GM12878 (cell line): ENCODE measurements at regions not wholly inside any gene's neighbourhood (a gene's known extent, or its start where the extent isn't known, plus 50 kb on each side); places are given as distances from the start of the nearest gene placed in this dataset.

ENCODE experiments used
- ATAC-seq: fragments of 200-7000 bp; cut with Tn5 transposase; 3 replicates; pipeline ENCODE4 v1.9.1; 2020; ENCODE audit warnings: mild to moderate bottlenecking, moderate library complexity
- BruUV-seq: library from RNA; stranded (reverse); fragments of 400-500 nt; replicated peaks from 2 replicates; lab custom pipeline; 2021; lab: Mats Ljungman, UMichigan
- CTCF ChIA-PET: fragments of 300-600 bp; sonication (Branson Sonifier 250); formaldehyde crosslinking; extraction: SDS; loops from one replicate; lab custom pipeline; 2021; ENCODE audit warnings: inconsistent platforms; lab: Yijun Ruan, JAX
- POLR2A ChIA-PET: fragments of 350-600 bp; formaldehyde crosslinking; extraction: SDS; loops from one replicate; lab custom pipeline; 2021; ENCODE audit warnings: inconsistent platforms; lab: Charles Lee
- RAD21 ChIA-PET: fragments of 300-600 bp; sonication (Branson Sonifier 250); formaldehyde crosslinking; loops from one replicate; lab custom pipeline; 2023; ENCODE audit warnings: antibody characterized with exemption; ENCODE audit not compliant: unreplicated experiment; lab: Charles Lee
- SMC1A ChIA-PET: fragments of 300-600 bp; sonication (Branson Sonifier 250); formaldehyde crosslinking; loops from one replicate; lab custom pipeline; 2023; ENCODE audit not compliant: unreplicated experiment, uncharacterized antibody; lab: Charles Lee
- DNase-seq: peaks from one replicate; pipeline ENCODE4 v3.0.0-alpha.2; 2011; ENCODE audit warnings: low read depth, low spot score
- FAIRE-seq: peaks from 3 replicates; lab custom pipeline; 2011; peaks lifted over from hg19 to GRCh38; lab: Jason Lieb, UNC
- H2AFZ ChIP-seq: 2 replicates; pipeline ENCODE4 v1.6.0; 2011; ENCODE audit warnings: low read depth, low read length, control low read depth; ENCODE audit not compliant: control insufficient read depth
- H3K27ac ChIP-seq: 2 replicates; pipeline ENCODE4 v1.5.1; 2011; ENCODE audit warnings: control low read depth; ENCODE audit not compliant: control insufficient read depth, insufficient read depth
- H3K27me3 ChIP-seq, 2 experiments: replicated peaks in 1 of 2; 2 replicates each; pipeline versions ENCODE4 v1.6.0 to v1.6.1; 2011; ENCODE audit warnings: low read length in 1 of 2; ENCODE audit not compliant: control insufficient read depth in 2 of 2, insufficient read depth in 2 of 2
- H3K36me3 ChIP-seq, 2 experiments: 2 replicates each; pipeline ENCODE4 v1.5.1; 2011; ENCODE audit warnings: low read length in 1 of 2; ENCODE audit not compliant: control insufficient read depth in 2 of 2, insufficient read depth in 2 of 2
- H3K4me1 ChIP-seq: 2 replicates; pipeline ENCODE4 v1.6.1; 2011; ENCODE audit warnings: mild to moderate bottlenecking, low read length, moderate library complexity, mixed read lengths; ENCODE audit not compliant: control insufficient read depth, insufficient read depth
- H3K4me2 ChIP-seq: 2 replicates; pipeline ENCODE4 v1.6.0; 2011; ENCODE audit warnings: control low read depth; ENCODE audit not compliant: control insufficient read depth, insufficient read depth
- H3K4me3 ChIP-seq: fragments of 200-600 bp; sonication (generic); 2 replicates; pipeline ENCODE4 v1.5.1; 2016
- H3K79me2 ChIP-seq: 2 replicates; pipeline ENCODE4 v1.6.0; 2011; ENCODE audit warnings: low read length; ENCODE audit not compliant: control insufficient read depth, insufficient read depth
- H3K9ac ChIP-seq: 2 replicates; pipeline ENCODE4 v1.8.0; 2011; ENCODE audit warnings: low read length, control low read depth, mixed read lengths; ENCODE audit not compliant: control insufficient read depth, insufficient read depth
- H3K9me3 ChIP-seq: replicated peaks from 3 replicates; pipeline ENCODE4 v1.5.1; 2011; ENCODE audit warnings: mild to moderate bottlenecking, low read length; ENCODE audit not compliant: control insufficient read depth, insufficient read depth
- H4K20me1 ChIP-seq: 2 replicates; pipeline ENCODE4 v1.6.0; 2011; ENCODE audit not compliant: control insufficient read depth, insufficient read depth
- ATF7 ChIP-seq: fragments of 450-650 bp; IDR thresholded peaks from 2 replicates; pipeline ENCODE4 v1.6.1; 2016; ENCODE audit warnings: low read depth, mild to moderate bottlenecking
- BCL11A ChIP-seq: IDR thresholded peaks from 2 replicates; pipeline ENCODE4 v1.6.1; 2011; ENCODE audit warnings: low read depth, low read length
- GABPA ChIP-seq: IDR thresholded peaks from 2 replicates; pipeline ENCODE4 v1.6.1; 2014; ENCODE audit warnings: antibody characterized with exemption, low read depth, mild to moderate bottlenecking, inconsistent platforms
- HCFC1 ChIP-seq: fragments of 150-350 bp; IDR thresholded peaks from 2 replicates; pipeline ENCODE4 v1.6.1; 2014; ENCODE audit warnings: low read length
- IKZF1 ChIP-seq: fragments of 450-650 bp; conservative IDR thresholded peaks from 2 replicates; pipeline ENCODE4 v1.6.1; 2017; ENCODE audit warnings: antibody characterized with exemption, mild to moderate bottlenecking
- JUND ChIP-seq: IDR thresholded peaks from 2 replicates; pipeline ENCODE4 v1.6.1; 2012; ENCODE audit warnings: low read depth, mild to moderate bottlenecking, low read length, improper control_type of control experiment, moderate library complexity
- PAX5 ChIP-seq: IDR thresholded peaks from 2 replicates; pipeline ENCODE4 v1.6.1; 2011; ENCODE audit warnings: low read depth, low read length, borderline replicate concordance
- RAD21 ChIP-seq: IDR thresholded peaks from 2 replicates; pipeline ENCODE4 v1.6.1; 2011; ENCODE audit warnings: mild to moderate bottlenecking, low read depth, low read length, moderate library complexity; ENCODE audit not compliant: insufficient read depth
- SMC3 ChIP-seq: IDR thresholded peaks from 2 replicates; pipeline ENCODE4 v1.6.1; 2011; ENCODE audit warnings: low read length, improper control_type of control experiment, borderline replicate concordance
- TCF3 ChIP-seq: IDR thresholded peaks from 2 replicates; pipeline ENCODE4 v1.6.1; 2012; ENCODE audit warnings: low read depth, mild to moderate bottlenecking, low read length, borderline replicate concordance; ENCODE audit not compliant: insufficient read depth
- ZSCAN29 ChIP-seq: fragments of 450-650 bp; IDR thresholded peaks from 2 replicates; pipeline ENCODE4 v1.6.1; 2017; ENCODE audit warnings: mild to moderate bottlenecking, moderate library complexity
- WGBS: methylation state at CpG from one replicate; pipeline ENCODE4 v1.1.6; 2016; ENCODE audit warnings: low lambda C conversion rate; ENCODE audit not compliant: insufficient replicate concordance, insufficient coverage; ENCODE audit errors: missing lambda C conversion rate; 5-methylcytosine and 5-hydroxymethylcytosine counted together
- in situ Hi-C: fragments of 300-500 bp; cut with MboI; formaldehyde crosslinking; loops from 9 replicates; pipeline ENCODE4 v1.14.3; 2018; ENCODE audit warnings: mixed read lengths
- intact Hi-C: fragments of 100-400 bp; cut with micrococcal nuclease; formaldehyde crosslinking; loops from one replicate; pipeline ENCODE4 v1.14.2; 2022; ENCODE audit not compliant: unreplicated experiment
- TF ChIP-seq, protein P1 (sequence below): fragments of 450-650 bp; IDR thresholded peaks from 2 replicates; pipeline ENCODE4 v1.6.1; 2017; ENCODE audit warnings: mild to moderate bottlenecking, moderate library complexity
- TF ChIP-seq, protein P2 (sequence below): fragments of 450-650 bp; IDR thresholded peaks from 2 replicates; pipeline ENCODE4 v1.6.1; 2017; ENCODE audit warnings: mild to moderate bottlenecking
- TF ChIP-seq, protein P3 (sequence below): IDR thresholded peaks from 2 replicates; pipeline ENCODE4 v1.6.1; 2012; ENCODE audit warnings: improper control_type of control experiment, low read depth, low read length; ENCODE audit not compliant: insufficient replicate concordance
- TF ChIP-seq, protein P4 (sequence below): IDR thresholded peaks from 2 replicates; pipeline ENCODE4 v1.6.1; 2012; ENCODE audit warnings: low read depth, low read length, improper control_type of control experiment

DNA sequence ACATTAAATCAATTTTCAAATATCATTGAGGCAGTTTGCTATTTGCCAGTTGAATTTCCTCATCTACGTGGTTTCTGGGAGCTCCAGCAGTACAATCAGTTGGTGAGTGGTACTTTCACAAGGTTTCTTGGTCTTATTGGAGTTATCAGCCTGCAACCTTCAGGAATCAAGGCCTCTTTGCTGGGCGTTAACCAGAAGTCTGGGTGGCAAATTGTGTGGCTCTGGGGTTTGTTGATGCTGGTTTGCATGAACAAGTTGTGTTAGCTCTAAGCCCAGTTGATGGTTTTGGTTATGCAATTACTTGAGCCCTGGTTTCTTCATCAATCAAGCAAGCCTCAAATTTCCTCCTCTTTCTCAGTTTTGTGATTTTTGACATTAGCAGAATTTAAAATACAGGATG lies 152.9 kb upstream of the ANKRD55 start:
- Histone ChIP-seq H3K36me3 (no peaks in the 10 kb centered on the region), H3K27ac (no peak overlapping the region), H3K4me1 (no peaks in the 10 kb centered on the region), H3K27me3 (0 out of 4 replicates have a peak, but pooled peaks cover 0 to 2% of the 10 kb centered on the region in 2 experiments), H3K4me2 (no peak overlapping the region), H4K20me1 (no peaks in the 10 kb centered on the region), H3K9ac (no peak overlapping the region), H3K79me2 (no peaks in the 10 kb centered on the region), H3K4me3 (no peak overlapping the region), H3K9me3 (no peaks in the 10 kb centered on the region), H2AFZ (no peak overlapping the region)
- 5% methylated on average over 2 of the region's 2 CpGs for WGBS
- ChIA-PET SMC1A (interaction anchor here (1.1 to 1.5 kb wide), 2 partner anchors 22 to 26 kb away, joined by 3 to 7 read pairs; no protein-coding TSS in a partner anchor), RAD21 (no interaction called here), CTCF (no interaction called here), POLR2A (no interaction called here)
- in situ Hi-C loops (no loop called here), intact Hi-C loops (no loop called here)
- TF ChIP-seq PAX5: no peak
- TF ChIP-seq, protein P1, sequence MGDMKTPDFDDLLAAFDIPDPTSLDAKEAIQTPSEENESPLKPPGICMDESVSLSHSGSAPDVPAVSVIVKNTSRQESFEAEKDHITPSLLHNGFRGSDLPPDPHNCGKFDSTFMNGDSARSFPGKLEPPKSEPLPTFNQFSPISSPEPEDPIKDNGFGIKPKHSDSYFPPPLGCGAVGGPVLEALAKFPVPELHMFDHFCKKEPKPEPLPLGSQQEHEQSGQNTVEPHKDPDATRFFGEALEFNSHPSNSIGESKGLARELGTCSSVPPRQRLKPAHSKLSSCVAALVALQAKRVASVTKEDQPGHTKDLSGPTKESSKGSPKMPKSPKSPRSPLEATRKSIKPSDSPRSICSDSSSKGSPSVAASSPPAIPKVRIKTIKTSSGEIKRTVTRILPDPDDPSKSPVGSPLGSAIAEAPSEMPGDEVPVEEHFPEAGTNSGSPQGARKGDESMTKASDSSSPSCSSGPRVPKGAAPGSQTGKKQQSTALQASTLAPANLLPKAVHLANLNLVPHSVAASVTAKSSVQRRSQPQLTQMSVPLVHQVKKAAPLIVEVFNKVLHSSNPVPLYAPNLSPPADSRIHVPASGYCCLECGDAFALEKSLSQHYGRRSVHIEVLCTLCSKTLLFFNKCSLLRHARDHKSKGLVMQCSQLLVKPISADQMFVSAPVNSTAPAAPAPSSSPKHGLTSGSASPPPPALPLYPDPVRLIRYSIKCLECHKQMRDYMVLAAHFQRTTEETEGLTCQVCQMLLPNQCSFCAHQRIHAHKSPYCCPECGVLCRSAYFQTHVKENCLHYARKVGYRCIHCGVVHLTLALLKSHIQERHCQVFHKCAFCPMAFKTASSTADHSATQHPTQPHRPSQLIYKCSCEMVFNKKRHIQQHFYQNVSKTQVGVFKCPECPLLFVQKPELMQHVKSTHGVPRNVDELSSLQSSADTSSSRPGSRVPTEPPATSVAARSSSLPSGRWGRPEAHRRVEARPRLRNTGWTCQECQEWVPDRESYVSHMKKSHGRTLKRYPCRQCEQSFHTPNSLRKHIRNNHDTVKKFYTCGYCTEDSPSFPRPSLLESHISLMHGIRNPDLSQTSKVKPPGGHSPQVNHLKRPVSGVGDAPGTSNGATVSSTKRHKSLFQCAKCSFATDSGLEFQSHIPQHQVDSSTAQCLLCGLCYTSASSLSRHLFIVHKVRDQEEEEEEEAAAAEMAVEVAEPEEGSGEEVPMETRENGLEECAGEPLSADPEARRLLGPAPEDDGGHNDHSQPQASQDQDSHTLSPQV: no peak
- TF ChIP-seq HCFC1: no peak
- no peak for TF ChIP-seq ZSCAN29
- no peak for TF ChIP-seq SMC3
- no peak for TF ChIP-seq TCF3
- TF ChIP-seq, protein P2, sequence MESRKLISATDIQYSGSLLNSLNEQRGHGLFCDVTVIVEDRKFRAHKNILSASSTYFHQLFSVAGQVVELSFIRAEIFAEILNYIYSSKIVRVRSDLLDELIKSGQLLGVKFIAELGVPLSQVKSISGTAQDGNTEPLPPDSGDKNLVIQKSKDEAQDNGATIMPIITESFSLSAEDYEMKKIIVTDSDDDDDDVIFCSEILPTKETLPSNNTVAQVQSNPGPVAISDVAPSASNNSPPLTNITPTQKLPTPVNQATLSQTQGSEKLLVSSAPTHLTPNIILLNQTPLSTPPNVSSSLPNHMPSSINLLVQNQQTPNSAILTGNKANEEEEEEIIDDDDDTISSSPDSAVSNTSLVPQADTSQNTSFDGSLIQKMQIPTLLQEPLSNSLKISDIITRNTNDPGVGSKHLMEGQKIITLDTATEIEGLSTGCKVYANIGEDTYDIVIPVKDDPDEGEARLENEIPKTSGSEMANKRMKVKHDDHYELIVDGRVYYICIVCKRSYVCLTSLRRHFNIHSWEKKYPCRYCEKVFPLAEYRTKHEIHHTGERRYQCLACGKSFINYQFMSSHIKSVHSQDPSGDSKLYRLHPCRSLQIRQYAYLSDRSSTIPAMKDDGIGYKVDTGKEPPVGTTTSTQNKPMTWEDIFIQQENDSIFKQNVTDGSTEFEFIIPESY: no peak
- no peak for TF ChIP-seq IKZF1
- TF ChIP-seq, protein P3, sequence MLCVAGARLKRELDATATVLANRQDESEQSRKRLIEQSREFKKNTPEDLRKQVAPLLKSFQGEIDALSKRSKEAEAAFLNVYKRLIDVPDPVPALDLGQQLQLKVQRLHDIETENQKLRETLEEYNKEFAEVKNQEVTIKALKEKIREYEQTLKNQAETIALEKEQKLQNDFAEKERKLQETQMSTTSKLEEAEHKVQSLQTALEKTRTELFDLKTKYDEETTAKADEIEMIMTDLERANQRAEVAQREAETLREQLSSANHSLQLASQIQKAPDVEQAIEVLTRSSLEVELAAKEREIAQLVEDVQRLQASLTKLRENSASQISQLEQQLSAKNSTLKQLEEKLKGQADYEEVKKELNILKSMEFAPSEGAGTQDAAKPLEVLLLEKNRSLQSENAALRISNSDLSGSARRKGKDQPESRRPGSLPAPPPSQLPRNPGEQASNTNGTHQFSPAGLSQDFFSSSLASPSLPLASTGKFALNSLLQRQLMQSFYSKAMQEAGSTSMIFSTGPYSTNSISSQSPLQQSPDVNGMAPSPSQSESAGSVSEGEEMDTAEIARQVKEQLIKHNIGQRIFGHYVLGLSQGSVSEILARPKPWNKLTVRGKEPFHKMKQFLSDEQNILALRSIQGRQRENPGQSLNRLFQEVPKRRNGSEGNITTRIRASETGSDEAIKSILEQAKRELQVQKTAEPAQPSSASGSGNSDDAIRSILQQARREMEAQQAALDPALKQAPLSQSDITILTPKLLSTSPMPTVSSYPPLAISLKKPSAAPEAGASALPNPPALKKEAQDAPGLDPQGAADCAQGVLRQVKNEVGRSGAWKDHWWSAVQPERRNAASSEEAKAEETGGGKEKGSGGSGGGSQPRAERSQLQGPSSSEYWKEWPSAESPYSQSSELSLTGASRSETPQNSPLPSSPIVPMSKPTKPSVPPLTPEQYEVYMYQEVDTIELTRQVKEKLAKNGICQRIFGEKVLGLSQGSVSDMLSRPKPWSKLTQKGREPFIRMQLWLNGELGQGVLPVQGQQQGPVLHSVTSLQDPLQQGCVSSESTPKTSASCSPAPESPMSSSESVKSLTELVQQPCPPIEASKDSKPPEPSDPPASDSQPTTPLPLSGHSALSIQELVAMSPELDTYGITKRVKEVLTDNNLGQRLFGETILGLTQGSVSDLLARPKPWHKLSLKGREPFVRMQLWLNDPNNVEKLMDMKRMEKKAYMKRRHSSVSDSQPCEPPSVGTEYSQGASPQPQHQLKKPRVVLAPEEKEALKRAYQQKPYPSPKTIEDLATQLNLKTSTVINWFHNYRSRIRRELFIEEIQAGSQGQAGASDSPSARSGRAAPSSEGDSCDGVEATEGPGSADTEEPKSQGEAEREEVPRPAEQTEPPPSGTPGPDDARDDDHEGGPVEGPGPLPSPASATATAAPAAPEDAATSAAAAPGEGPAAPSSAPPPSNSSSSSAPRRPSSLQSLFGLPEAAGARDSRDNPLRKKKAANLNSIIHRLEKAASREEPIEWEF: no peak
- TF ChIP-seq BCL11A: no peak
- TF ChIP-seq ATF7: no peak
- TF ChIP-seq, protein P4, sequence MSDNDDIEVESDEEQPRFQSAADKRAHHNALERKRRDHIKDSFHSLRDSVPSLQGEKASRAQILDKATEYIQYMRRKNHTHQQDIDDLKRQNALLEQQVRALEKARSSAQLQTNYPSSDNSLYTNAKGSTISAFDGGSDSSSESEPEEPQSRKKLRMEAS: no peak
- no peak for TF ChIP-seq JUND
- no peak for TF ChIP-seq GABPA
- no peak for TF ChIP-seq RAD21
- DNase-seq: no peak
- no peak for ATAC-seq
- BruUV-seq: no TSS peak
- no peak for FAIRE-seq
